ENCODE measurements at regions not wholly inside any gene's neighbourhood (a gene's known extent, or its start where the extent isn't known, plus 50 kb on each side); places are given as distances from the start of the nearest gene placed in this dataset.

GRCh38 chr13:40440990-40441820 lies 225.2 kb downstream of the FOXO1 start:
- H3K36me3 ChIP-seq (ENCODE audit: control insufficient read depth, insufficient read depth, low read length) = no peaks in the 10 kb centered on the region
- H3K4me3 ChIP-seq (ENCODE audit: low read depth, low read length) = no peak overlapping the region
- POLR2A ChIA-PET = no interaction called here
- no peaks in the 10 kb centered on the region for H3K27me3 ChIP-seq (ENCODE audit: control insufficient read depth, insufficient read depth, low read length)
- no peak for TF ChIP-seq CTCF (IDR thresholded peaks at IDR 0.05; ENCODE audit: insufficient read depth, low read depth, low read length)
- CTCF ChIA-PET = no interaction called here
- DNase-seq (ENCODE audit: low read depth) = no peak

- TF ChIP-seq CTCF (IDR thresholded peaks at IDR 0.05; ENCODE audit: insufficient read depth, low read depth, low read length) = no peak
- DNase-seq (ENCODE audit: low read depth) = no peak
- POLR2A ChIA-PET = no interaction called here
These were observed 224.2 kb downstream of the FOXO1 start for GRCh38 chr13:40442231-40442630.

GRCh38 chr13:40442826-40443225 lies 223.6 kb downstream of the FOXO1 start:
- no peak for TF ChIP-seq CTCF (IDR thresholded peaks at IDR 0.05; ENCODE audit: insufficient read depth, low read depth, low read length)
- DNase-seq (ENCODE audit: low read depth) = no peak
- no peaks in the 10 kb centered on the region for H3K27me3 ChIP-seq (ENCODE audit: control insufficient read depth, insufficient read depth, low read length)
- ChIA-PET POLR2A (no interaction called here), CTCF (interaction anchor here (0.6 to 0.7 kb wide), 2 partner anchors 131 to 220 kb away, joined by 3 read pairs; no protein-coding TSS in a partner anchor)
- H3K36me3 ChIP-seq (ENCODE audit: control insufficient read depth, insufficient read depth, low read length) = no peaks in the 10 kb centered on the region
- no peak overlapping the region for H3K4me3 ChIP-seq (ENCODE audit: low read depth, low read length)

More at GRCh38 chr13:40442231-40442630, 224.2 kb downstream of the FOXO1 start:
- Histone ChIP-seq H3K27me3 (ENCODE audit: control insufficient read depth, insufficient read depth, low read length) (no peaks in the 10 kb centered on the region), H3K36me3 (ENCODE audit: control insufficient read depth, insufficient read depth, low read length) (no peaks in the 10 kb centered on the region), H3K4me3 (ENCODE audit: low read depth, low read length) (no peak overlapping the region)
- CTCF ChIA-PET = interaction anchor here (0.6 to 0.7 kb wide), 2 partner anchors 130 to 221 kb away, joined by 3 read pairs; no protein-coding TSS in a partner anchor

DNA sequence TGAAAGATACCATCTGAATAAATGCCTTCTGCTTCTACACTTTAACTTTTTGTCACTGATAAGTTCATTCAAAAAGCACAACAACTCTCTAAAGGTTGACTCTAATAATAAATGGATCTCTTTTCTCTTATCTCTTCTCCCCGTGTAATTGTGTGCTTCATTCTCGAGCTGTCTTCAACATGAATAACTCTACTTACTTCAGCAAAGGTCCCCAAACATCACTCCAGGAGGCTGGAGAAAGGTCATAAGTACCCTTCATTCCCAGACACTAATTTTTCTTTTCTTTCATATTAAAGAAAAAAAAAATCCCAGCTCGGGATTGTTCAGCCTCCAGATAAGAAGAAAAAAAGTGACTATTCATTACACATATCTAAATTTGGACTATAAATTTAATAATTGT lies 222.2 kb downstream of the FOXO1 start:
- TF ChIP-seq CTCF (IDR thresholded peaks at IDR 0.05; ENCODE audit: insufficient read depth, low read depth, low read length) = no peak
- no peak for DNase-seq (ENCODE audit: low read depth)
- ChIA-PET CTCF (interaction anchor here (0.7 kb wide), 1 partner anchor 101 kb away, joined by 3 read pairs; no protein-coding TSS in a partner anchor), POLR2A (no interaction called here)
- Histone ChIP-seq H3K36me3 (ENCODE audit: control insufficient read depth, insufficient read depth, low read length) (no peaks in the 10 kb centered on the region), H3K4me3 (ENCODE audit: low read depth, low read length) (no peak overlapping the region), H3K27me3 (ENCODE audit: control insufficient read depth, insufficient read depth, low read length) (no peaks in the 10 kb centered on the region; the same call in 1 of the 2 replicates)

DNA sequence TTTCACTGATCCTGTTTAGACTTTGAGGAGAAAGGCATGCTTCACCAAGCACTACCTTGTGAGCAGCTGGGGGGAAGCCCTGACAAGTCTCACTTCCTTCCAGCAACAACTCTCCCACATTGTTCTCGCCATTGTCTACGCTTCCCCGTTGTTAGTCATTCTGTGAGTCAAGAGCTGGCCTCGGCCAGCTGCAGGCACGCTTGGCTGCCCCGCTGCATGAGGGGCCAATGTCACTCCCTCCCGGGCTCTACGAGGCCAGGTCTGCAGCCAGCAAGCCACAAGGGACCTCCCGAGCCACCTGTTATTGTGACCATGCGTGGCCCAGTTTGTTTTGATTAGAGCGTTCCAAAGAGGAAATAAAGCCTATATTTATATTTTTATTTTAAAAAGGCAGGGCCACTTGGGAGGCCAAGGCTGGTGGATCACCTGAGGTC lies 220.9 kb downstream of the FOXO1 start:
- no peak for DNase-seq (ENCODE audit: low read depth)
- Histone ChIP-seq H3K36me3 (ENCODE audit: control insufficient read depth, insufficient read depth, low read length) (no peaks in the 10 kb centered on the region), H3K4me3 (ENCODE audit: low read depth, low read length) (no peak overlapping the region), H3K27me3 (ENCODE audit: control insufficient read depth, insufficient read depth, low read length) (no peaks in the 10 kb centered on the region; the same call in 1 of the 2 replicates)
- POLR2A ChIA-PET = no interaction called here
- no peak for TF ChIP-seq CTCF (IDR thresholded peaks at IDR 0.05; ENCODE audit: insufficient read depth, low read depth, low read length)
- CTCF ChIA-PET = interaction anchor here (1.7 kb wide), 1 partner anchor 11 kb away, joined by 5 read pairs; no protein-coding TSS in a partner anchor
